Adrenal gland (tissue), 5 donors: ENCODE measurements at regions not wholly inside any gene's neighbourhood (a gene's known extent, or its start where the extent isn't known, plus 50 kb on each side); places are given as distances from the start of the nearest gene placed in this dataset.

Source experiments
- POLR2A ChIP-seq, 2 donors: fragments of 450-650 bp; IDR thresholded peaks; one replicate each; pipeline ENCODE4 v1.6.1; 2017; ENCODE audit warnings: antibody characterized with exemption in 2 of 2, mild to moderate bottlenecking in 2 of 2, moderate library complexity in 1 of 2
- TF ChIP-seq, protein P1 (sequence below), 6 experiments: fragments of 450-650 bp in 4 of 6; fragments of 200-600 bp in 2 of 6; sonication (generic) in 1 of 6; IDR thresholded peaks; 1 replicate in 5 of 6; 2 replicates in 1 of 6; pipeline versions ENCODE4 v1.5.1 to v1.8.0; 2016 to 2021; ENCODE audit warnings: antibody characterized with exemption in 6 of 6, mild to moderate bottlenecking in 2 of 6, moderate library complexity in 1 of 6
- donor health status: DM: no; HTN: no; CAD: no.

- TF ChIP-seq, protein P1, sequence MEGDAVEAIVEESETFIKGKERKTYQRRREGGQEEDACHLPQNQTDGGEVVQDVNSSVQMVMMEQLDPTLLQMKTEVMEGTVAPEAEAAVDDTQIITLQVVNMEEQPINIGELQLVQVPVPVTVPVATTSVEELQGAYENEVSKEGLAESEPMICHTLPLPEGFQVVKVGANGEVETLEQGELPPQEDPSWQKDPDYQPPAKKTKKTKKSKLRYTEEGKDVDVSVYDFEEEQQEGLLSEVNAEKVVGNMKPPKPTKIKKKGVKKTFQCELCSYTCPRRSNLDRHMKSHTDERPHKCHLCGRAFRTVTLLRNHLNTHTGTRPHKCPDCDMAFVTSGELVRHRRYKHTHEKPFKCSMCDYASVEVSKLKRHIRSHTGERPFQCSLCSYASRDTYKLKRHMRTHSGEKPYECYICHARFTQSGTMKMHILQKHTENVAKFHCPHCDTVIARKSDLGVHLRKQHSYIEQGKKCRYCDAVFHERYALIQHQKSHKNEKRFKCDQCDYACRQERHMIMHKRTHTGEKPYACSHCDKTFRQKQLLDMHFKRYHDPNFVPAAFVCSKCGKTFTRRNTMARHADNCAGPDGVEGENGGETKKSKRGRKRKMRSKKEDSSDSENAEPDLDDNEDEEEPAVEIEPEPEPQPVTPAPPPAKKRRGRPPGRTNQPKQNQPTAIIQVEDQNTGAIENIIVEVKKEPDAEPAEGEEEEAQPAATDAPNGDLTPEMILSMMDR (IDR thresholded peaks at IDR 0.05): no peak
- TF ChIP-seq POLR2A (IDR thresholded peaks at IDR 0.05): no peak
Measured at GRCh38 chr2:19119326-19120001, 239.0 kb downstream of the OSR1 start.
